ENCODE measurements at regions not wholly inside any gene's neighbourhood (a gene's known extent, or its start where the extent isn't known, plus 50 kb on each side); places are given as distances from the start of the nearest gene placed in this dataset.

- H3K4me2 ChIP-seq (replicated peaks; ENCODE audit: low read depth, low read length, poor library complexity, severe bottlenecking) = no peak overlapping the region
- no peak for ATAC-seq (ENCODE audit: low read depth)
These were observed 53.1 kb upstream of the LSM6 start for GRCh38 chr4:146122398-146122797.

GRCh38 chr4:146121757-146122156, 53.8 kb upstream of the LSM6 start:
- Histone ChIP-seq H3K79me2 (ENCODE audit: control insufficient read depth, insufficient read depth, low read length) (no peaks in the 10 kb centered on the region), H3K4me1 (ENCODE audit: control insufficient read depth in 2 of 2, insufficient read depth in 2 of 2, low read length in 2 of 2) (peaks cover 0 to 5% of the 10 kb centered on the region in 2 donors), H3K27me3 (replicated peaks in 1 of 4; ENCODE audit: control extremely low read depth in 1 of 4, control insufficient read depth in 3 of 4, insufficient read depth in 4 of 4, low read length in 3 of 4) (peaks cover 0 to 4% (median 0%) of the 10 kb centered on the region in 4 experiments), H3K36me3 (replicated peaks in 1 of 2; ENCODE audit: control extremely low read depth in 1 of 2, control insufficient read depth in 1 of 2, extremely low read depth in 1 of 2, insufficient read depth in 2 of 2, low read length in 1 of 2) (no peaks in the 10 kb centered on the region), H4K20me1 (ENCODE audit: control insufficient read depth, insufficient read depth, low read length, poor library complexity, severe bottlenecking) (no peaks in the 10 kb centered on the region), H3K9ac (ENCODE audit: low read length) (no peak overlapping the region), H3K4me3 (ENCODE audit: control extremely low read depth in 1 of 5, extremely low read depth in 1 of 5, insufficient read depth in 1 of 5, low read depth in 2 of 5, low read length in 4 of 5) (no peak overlapping the region), H3K27ac (ENCODE audit: low read length in 2 of 2) (no peak overlapping the region), H3K4me2 (replicated peaks; ENCODE audit: low read depth, low read length, poor library complexity, severe bottlenecking) (no peak overlapping the region), H2AFZ (ENCODE audit: insufficient read depth, low read depth, low read length, poor library complexity, severe bottlenecking) (no peak overlapping the region), H3K9me3 (ENCODE audit: control extremely low read depth in 1 of 3, control insufficient read depth in 2 of 3, insufficient read depth in 1 of 3, low read length in 2 of 3) (peaks cover 0 to 6% (median 3%) of the 10 kb centered on the region in 3 donors)
- WGBS (ENCODE audit: insufficient coverage) = 100% methylated on average over 1 of the region's 3 CpGs
- Mint-ChIP-seq H3K27me3 (no peaks in the 10 kb centered on the region), H3K4me3 (no peak overlapping the region), H3K27ac (no peak overlapping the region), H3K4me1 (peaks cover 13% of the 10 kb centered on the region), H3K9me3 (ENCODE audit: insufficient read depth) (no peaks in the 10 kb centered on the region)
- DNase-seq (no peak), ATAC-seq (ENCODE audit: low read depth) (no peak)
- intact Hi-C loops (cut with micrococcal nuclease) = no loop called here
- TF ChIP-seq EZH2 (IDR thresholded peaks at IDR 0.05; ENCODE audit: borderline replicate concordance, insufficient read depth, low read depth, low read length, poor library complexity, severe bottlenecking) = no peak
- no peak for TF ChIP-seq CTCF (IDR thresholded peaks at IDR 0.05)
- CTCF ChIA-PET = no interaction called here
- POLR2A ChIA-PET = interaction anchor here (0.7 kb wide), 1 partner anchor 27 kb away, joined by 7 read pairs; no protein-coding TSS in a partner anchor

More at GRCh38 chr4:146122398-146122797, 53.1 kb upstream of the LSM6 start:
- Mint-ChIP-seq H3K4me3 (no peak overlapping the region), H3K27me3 (no peaks in the 10 kb centered on the region), H3K27ac (no peak overlapping the region), H3K4me1 (peaks cover 13% of the 10 kb centered on the region), H3K9me3 (ENCODE audit: insufficient read depth) (no peaks in the 10 kb centered on the region)
- H3K27me3 ChIP-seq (replicated peaks in 1 of 4; ENCODE audit: control extremely low read depth in 1 of 4, control insufficient read depth in 3 of 4, insufficient read depth in 4 of 4, low read length in 3 of 4) = peaks cover 0 to under 1% (median 0%) of the 10 kb centered on the region in 4 experiments
- peaks cover 0 to 6% (median 2%) of the 10 kb centered on the region in 3 donors for H3K9me3 ChIP-seq (ENCODE audit: control extremely low read depth in 1 of 3, control insufficient read depth in 2 of 3, insufficient read depth in 1 of 3, low read length in 2 of 3)
- H3K79me2 ChIP-seq (ENCODE audit: control insufficient read depth, insufficient read depth, low read length) = no peaks in the 10 kb centered on the region
- POLR2A ChIA-PET = interaction anchor here (0.7 kb wide), 1 partner anchor 28 kb away, joined by 7 read pairs; no protein-coding TSS in a partner anchor
- DNase-seq = no peak
- WGBS (ENCODE audit: insufficient coverage) = 93% methylated on average over 6 of the region's 6 CpGs
- peaks cover 0 to 5% of the 10 kb centered on the region in 2 donors for H3K4me1 ChIP-seq (ENCODE audit: control insufficient read depth in 2 of 2, insufficient read depth in 2 of 2, low read length in 2 of 2)
- no peaks in the 10 kb centered on the region for H3K36me3 ChIP-seq (replicated peaks in 1 of 2; ENCODE audit: control extremely low read depth in 1 of 2, control insufficient read depth in 1 of 2, extremely low read depth in 1 of 2, insufficient read depth in 2 of 2, low read length in 1 of 2)
- H3K4me3 ChIP-seq (ENCODE audit: control extremely low read depth in 1 of 5, extremely low read depth in 1 of 5, insufficient read depth in 1 of 5, low read depth in 2 of 5, low read length in 4 of 5) = no peak overlapping the region
- no peak overlapping the region for H3K9ac ChIP-seq (ENCODE audit: low read length)
- H3K27ac ChIP-seq (ENCODE audit: low read length in 2 of 2) = no peak overlapping the region
- CTCF ChIA-PET = interaction anchor here (1.5 to 2.8 kb wide), 2 partner anchors 14 to 73 kb away, joined by 3 to 8 read pairs; no protein-coding TSS in a partner anchor
- H2AFZ ChIP-seq (ENCODE audit: insufficient read depth, low read depth, low read length, poor library complexity, severe bottlenecking) = no peak overlapping the region
- intact Hi-C loops (cut with micrococcal nuclease) = no loop called here
- H4K20me1 ChIP-seq (ENCODE audit: control insufficient read depth, insufficient read depth, low read length, poor library complexity, severe bottlenecking) = no peaks in the 10 kb centered on the region
- TF ChIP-seq EZH2 (IDR thresholded peaks at IDR 0.05; ENCODE audit: borderline replicate concordance, insufficient read depth, low read depth, low read length, poor library complexity, severe bottlenecking) = no peak
- no peak for TF ChIP-seq CTCF (IDR thresholded peaks at IDR 0.05)
